Esophagus muscularis mucosa (tissue), 4 donors: ENCODE measurements at regions not wholly inside any gene's neighbourhood (a gene's known extent, or its start where the extent isn't known, plus 50 kb on each side); places are given as distances from the start of the nearest gene placed in this dataset.

Experiments
- DNase-seq: peaks from one replicate; pipeline ENCODE4 v3.0.0-alpha.2; 2017; ENCODE audit errors: extremely low spot score
- H3K27ac ChIP-seq, 4 donors: fragments of 200-600 bp; sonication (generic); replicated peaks in 1 of 4; 1 replicate in 3 of 4; 2 replicates in 1 of 4; pipeline ENCODE4 v1.5.1; 2016 to 2019; ENCODE audit warnings: mild to moderate bottlenecking in 1 of 4
- H3K27me3 ChIP-seq, 4 donors: fragments of 200-600 bp; sonication (generic); one replicate each; pipeline versions ENCODE4 v1.5.1 to v1.6.0; 2016 to 2019
- H3K36me3 ChIP-seq, 4 donors: fragments of 200-600 bp; sonication (generic); one replicate each; pipeline ENCODE4 v1.5.1; 2016 to 2019
- H3K4me1 ChIP-seq, 4 donors: fragments of 200-600 bp; sonication (generic); one replicate each; pipeline ENCODE4 v1.5.1; 2016 to 2019
- H3K4me3 ChIP-seq, 4 donors: fragments of 200-600 bp; sonication (generic); 1 replicate in 2 of 4; 2 replicates in 2 of 4; pipeline ENCODE4 v1.5.1; 2016 to 2019; ENCODE audit warnings: mild to moderate bottlenecking in 4 of 4, moderate library complexity in 1 of 4
- H3K9me3 ChIP-seq, 4 donors: fragments of 200-600 bp; sonication (generic); 1 replicate in 3 of 4; 2 replicates in 1 of 4; pipeline ENCODE4 v1.5.1; 2016 to 2019
- EP300 ChIP-seq: sonication (generic); formaldehyde crosslinking; IDR thresholded peaks from one replicate; pipeline ENCODE4 v1.6.1; 2017; ENCODE audit warnings: antibody characterized with exemption
- POLR2A ChIP-seq: fragments of 450-650 bp; IDR thresholded peaks from one replicate; pipeline ENCODE4 v1.6.1; 2017; ENCODE audit warnings: antibody characterized with exemption, moderate library complexity, mild to moderate bottlenecking, low read depth
- POLR2AphosphoS5 ChIP-seq, 2 donors: sonication (generic); formaldehyde crosslinking; IDR thresholded peaks; one replicate each; pipeline ENCODE4 v1.6.1; 2017; ENCODE audit warnings: antibody characterized with exemption in 2 of 2
- WGBS: methylation state at CpG from one replicate; pipeline ENCODE4 v1.1.5; 2018; 5-methylcytosine and 5-hydroxymethylcytosine counted together
- intact Hi-C: fragments of 100-400 bp; cut with DNase I; formaldehyde crosslinking; loops from one replicate; pipeline ENCODE4 v1.15.1; 2023
- TF ChIP-seq, protein P1 (sequence below), 3 experiments: fragments of 200-600 bp in 2 of 3; fragments of 450-650 bp in 1 of 3; sonication (generic) in 2 of 3; IDR thresholded peaks; one replicate each; pipeline ENCODE4 v1.5.1; 2017 to 2019; ENCODE audit warnings: antibody characterized with exemption in 3 of 3, mild to moderate bottlenecking in 2 of 3, moderate library complexity in 1 of 3

DNA sequence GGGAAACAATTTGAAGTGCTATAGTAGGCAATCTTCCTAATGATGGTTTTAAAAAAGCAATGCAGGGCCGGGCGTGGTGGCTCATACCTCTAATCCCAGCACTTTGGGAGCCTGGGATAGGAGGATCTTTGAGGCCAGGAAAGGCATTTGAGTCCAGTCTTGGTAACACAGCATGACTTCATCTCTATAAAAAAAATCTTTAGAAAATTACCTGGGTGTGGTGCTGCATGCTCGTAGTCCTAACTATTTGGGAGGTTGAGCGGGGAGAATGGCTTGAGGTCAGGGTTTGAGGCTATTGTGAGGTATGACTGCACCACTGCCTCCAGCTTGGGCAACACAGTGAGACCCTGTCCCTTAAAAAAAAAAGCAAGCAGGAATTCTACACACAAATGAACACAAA lies 835.2 kb upstream of the AMELY start:
- Histone ChIP-seq H3K27ac (no peak overlapping the region), H3K27me3 (no peaks in the 10 kb centered on the region), H3K36me3 (no peaks in the 10 kb centered on the region), H3K4me1 (no peaks in the 10 kb centered on the region), H3K4me3 (no peak overlapping the region), H3K9me3 (no peaks in the 10 kb centered on the region)
- TF ChIP-seq EP300 (no peak), POLR2AphosphoS5 (IDR thresholded peaks at IDR 0.05) (no peak), POLR2A (no peak)
- TF ChIP-seq, protein P1, sequence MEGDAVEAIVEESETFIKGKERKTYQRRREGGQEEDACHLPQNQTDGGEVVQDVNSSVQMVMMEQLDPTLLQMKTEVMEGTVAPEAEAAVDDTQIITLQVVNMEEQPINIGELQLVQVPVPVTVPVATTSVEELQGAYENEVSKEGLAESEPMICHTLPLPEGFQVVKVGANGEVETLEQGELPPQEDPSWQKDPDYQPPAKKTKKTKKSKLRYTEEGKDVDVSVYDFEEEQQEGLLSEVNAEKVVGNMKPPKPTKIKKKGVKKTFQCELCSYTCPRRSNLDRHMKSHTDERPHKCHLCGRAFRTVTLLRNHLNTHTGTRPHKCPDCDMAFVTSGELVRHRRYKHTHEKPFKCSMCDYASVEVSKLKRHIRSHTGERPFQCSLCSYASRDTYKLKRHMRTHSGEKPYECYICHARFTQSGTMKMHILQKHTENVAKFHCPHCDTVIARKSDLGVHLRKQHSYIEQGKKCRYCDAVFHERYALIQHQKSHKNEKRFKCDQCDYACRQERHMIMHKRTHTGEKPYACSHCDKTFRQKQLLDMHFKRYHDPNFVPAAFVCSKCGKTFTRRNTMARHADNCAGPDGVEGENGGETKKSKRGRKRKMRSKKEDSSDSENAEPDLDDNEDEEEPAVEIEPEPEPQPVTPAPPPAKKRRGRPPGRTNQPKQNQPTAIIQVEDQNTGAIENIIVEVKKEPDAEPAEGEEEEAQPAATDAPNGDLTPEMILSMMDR (IDR thresholded peaks at IDR 0.05) = no peak
- no peak for DNase-seq
- no CpG with 5 or more reads among the region's 4 CpGs for whole genome bisulfite sequencing
- intact Hi-C loops = no loop called here

DNA sequence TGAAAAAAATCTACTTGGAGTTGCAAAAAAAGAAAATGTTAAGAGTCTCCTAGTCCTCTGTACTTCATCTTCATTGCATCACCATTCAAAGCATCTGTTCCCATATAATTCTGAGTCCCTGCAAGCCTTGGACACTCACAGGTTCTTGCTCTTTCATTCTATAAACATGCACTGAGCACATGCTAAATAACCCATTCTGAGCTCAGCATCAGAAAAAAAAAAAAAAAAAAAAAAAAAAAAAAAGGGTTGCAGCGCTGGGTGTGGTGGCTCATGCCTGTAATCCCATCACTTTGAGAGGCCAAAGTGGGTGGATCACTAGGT lies 834.0 kb upstream of the AMELY start:
- Histone ChIP-seq H3K4me1 (no peaks in the 10 kb centered on the region), H3K36me3 (no peaks in the 10 kb centered on the region), H3K27me3 (no peaks in the 10 kb centered on the region), H3K27ac (no peak overlapping the region), H3K9me3 (no peaks in the 10 kb centered on the region), H3K4me3 (no peak overlapping the region)
- intact Hi-C loops = no loop called here
- no CpG with 5 or more reads among the region's 1 CpG for WGBS
- no peak for TF ChIP-seq POLR2AphosphoS5 (IDR thresholded peaks at IDR 0.05)
- DNase-seq = no peak

DNA sequence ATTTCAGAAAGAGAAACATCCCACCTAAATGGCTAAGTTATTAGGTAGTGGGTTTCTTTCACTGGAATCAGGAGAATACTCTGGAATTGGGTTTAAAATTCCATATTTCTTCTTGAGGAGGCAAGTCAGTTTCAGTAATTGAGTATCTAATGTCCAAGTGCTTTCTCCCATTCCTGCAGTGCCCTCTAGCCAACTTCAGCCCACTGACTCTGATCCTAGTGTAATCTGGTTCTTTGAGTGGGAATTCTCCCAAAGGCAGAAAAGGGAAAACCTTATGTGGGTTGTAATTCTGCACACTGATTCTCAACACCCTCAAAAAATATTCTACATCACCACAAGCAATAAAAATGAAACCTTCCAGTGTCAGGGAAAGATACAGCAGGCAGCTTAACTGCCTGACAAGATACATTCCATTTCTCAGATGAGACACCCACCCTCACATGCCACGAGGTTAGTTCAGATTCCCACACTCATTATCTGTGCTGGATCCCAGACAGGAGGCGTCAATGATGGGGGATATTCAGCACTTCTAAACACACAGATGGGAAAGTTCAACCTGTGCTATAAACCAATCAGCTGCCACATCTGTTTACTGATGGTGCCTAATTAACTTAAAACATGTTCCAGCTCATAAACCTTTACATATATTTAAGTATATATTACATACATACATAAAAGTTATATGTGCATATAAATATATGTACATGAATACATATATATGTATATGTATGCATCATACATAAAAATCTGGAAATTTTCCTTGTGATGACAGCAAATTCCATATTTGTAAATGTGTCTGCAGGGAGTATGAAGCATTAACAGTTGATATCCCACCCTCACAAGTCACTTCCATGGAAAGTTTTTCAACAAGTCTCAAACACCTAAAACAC lies 833.4 kb upstream of the AMELY start:
- Histone ChIP-seq H3K4me1 (no peaks in the 10 kb centered on the region), H3K36me3 (no peaks in the 10 kb centered on the region), H3K9me3 (no peaks in the 10 kb centered on the region), H3K27me3 (no peaks in the 10 kb centered on the region), H3K27ac (no peak overlapping the region), H3K4me3 (no peak overlapping the region)
- DNase-seq = no peak
- intact Hi-C loops = no loop called here
- no CpG with 5 or more reads among the region's 2 CpGs for WGBS
- TF ChIP-seq EP300 = no peak
- TF ChIP-seq POLR2A = no peak
- no peak for TF ChIP-seq POLR2AphosphoS5 (IDR thresholded peaks at IDR 0.05)
- TF ChIP-seq, protein P1 (IDR thresholded peaks at IDR 0.05) = no peak

DNA sequence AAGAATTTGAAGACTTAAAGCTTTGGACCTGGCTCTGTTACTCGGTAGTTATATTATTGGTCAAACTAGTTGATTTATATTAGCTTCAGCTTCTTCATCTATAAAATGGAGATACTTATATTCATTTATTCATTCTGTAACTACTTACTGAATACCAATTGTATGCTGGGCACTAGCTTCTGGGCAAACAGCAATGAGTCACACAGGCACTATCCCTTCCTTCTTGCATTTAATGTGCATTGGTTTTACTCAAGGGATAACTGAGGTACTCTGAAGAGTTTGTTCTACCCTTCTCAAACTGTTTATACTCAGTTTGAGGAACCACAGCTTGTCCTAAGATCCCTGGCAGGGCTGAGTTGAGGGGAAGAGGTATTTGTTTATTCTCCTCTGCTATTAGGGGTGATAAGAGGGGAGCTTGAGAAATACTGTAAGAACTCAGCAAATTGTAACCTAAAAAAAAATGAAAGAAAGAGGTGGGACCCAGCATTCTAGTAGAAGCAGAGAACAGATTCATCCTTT lies 825.4 kb upstream of the AMELY start:
- WGBS = no CpG with 5 or more reads among the region's 1 CpG

DNA sequence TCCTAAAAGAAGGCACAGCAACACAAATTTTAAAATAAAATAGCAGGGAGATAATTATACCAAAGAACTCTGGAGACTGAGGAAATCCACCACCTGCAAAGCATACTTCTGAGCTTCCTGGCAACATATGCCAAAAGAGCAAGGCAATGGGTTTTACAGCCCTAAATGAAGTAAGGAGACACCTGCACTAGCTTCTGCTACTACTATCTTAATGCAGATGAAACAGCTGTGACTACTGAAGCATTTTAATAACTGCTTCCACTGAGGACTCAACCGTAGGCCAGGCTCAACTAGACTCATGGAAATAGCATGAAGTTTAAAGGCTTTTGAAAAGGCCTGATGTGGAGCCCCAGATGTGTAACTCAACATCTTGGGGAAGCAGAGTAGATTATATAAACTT lies 820.1 kb upstream of the AMELY start:
- no peak for TF ChIP-seq EP300
- TF ChIP-seq POLR2A = no peak
- TF ChIP-seq, protein P1 (IDR thresholded peaks at IDR 0.05) = no peak
- TF ChIP-seq POLR2AphosphoS5 (IDR thresholded peaks at IDR 0.05) = no peak
- H3K27me3 ChIP-seq = no peaks in the 10 kb centered on the region
- no peak overlapping the region for H3K4me3 ChIP-seq
- no peak for DNase-seq
- no CpG with 5 or more reads among the region's 1 CpG for WGBS
- no peaks in the 10 kb centered on the region for H3K36me3 ChIP-seq
- H3K4me1 ChIP-seq = peaks cover 0 to 1% (median 0%) of the 10 kb centered on the region in 4 donors
- intact Hi-C loops = no loop called here
- H3K27ac ChIP-seq = no peak overlapping the region
- no peaks in the 10 kb centered on the region for H3K9me3 ChIP-seq

More for the DNA sequence above, 825.4 kb upstream of the AMELY start:
- H3K27me3 ChIP-seq = no peaks in the 10 kb centered on the region
- peaks cover 0 to 7% (median 0%) of the 10 kb centered on the region in 4 donors for H3K4me1 ChIP-seq
- H3K9me3 ChIP-seq = no peaks in the 10 kb centered on the region
- DNase-seq = no peak
- H3K36me3 ChIP-seq = no peaks in the 10 kb centered on the region
- intact Hi-C loops = no loop called here
- no peak overlapping the region for H3K27ac ChIP-seq
- no peak overlapping the region for H3K4me3 ChIP-seq
- no peak for TF ChIP-seq EP300
- no peak for TF ChIP-seq POLR2AphosphoS5 (IDR thresholded peaks at IDR 0.05)
- no peak for TF ChIP-seq POLR2A
- TF ChIP-seq, protein P1 (IDR thresholded peaks at IDR 0.05) = no peak
